IMR-90 (cell line): ENCODE measurements at regions not wholly inside any gene's neighbourhood (a gene's known extent, or its start where the extent isn't known, plus 50 kb on each side); places are given as distances from the start of the nearest gene placed in this dataset.
"Not testable (repeated sequence)": the region's sequence is repeated elsewhere in the genome, so short reads cannot be mapped to it uniquely, and the experiment has no call there.

Experiments
- ATAC-seq: fragments of 200-7000 bp; cut with Tn5 transposase; 2 replicates; pipeline ENCODE4 v1.9.1; 2020; ENCODE audit warnings: low read depth, mild to moderate bottlenecking, moderate library complexity
- BruUV-seq: library from RNA; stranded (reverse); fragments of 400-500 nt; replicated peaks from 2 replicates; lab custom pipeline; 2021; lab: Mats Ljungman, UMichigan
- CTCF ChIA-PET: fragments of 300-600 bp; formaldehyde crosslinking; extraction: SDS; loops from one replicate; lab custom pipeline; 2021; ENCODE audit warnings: antibody characterized with exemption; lab: Yijun Ruan, JAX
- POLR2A ChIA-PET: fragments of 300-600 bp; sonication (Branson Sonifier 250); formaldehyde crosslinking; loops from one replicate; lab custom pipeline; 2022; ENCODE audit warnings: antibody characterized with exemption; ENCODE audit not compliant: unreplicated experiment; lab: Charles Lee
- DNase-seq: peaks from one replicate; pipeline ENCODE4 v3.0.0; 2013
- H2AFZ ChIP-seq: replicated peaks from 2 replicates; pipeline ENCODE3; 2013; ENCODE audit warnings: low read length, mild to moderate bottlenecking; ENCODE audit not compliant: poor library complexity
- H2AK5ac ChIP-seq: 2 replicates; pipeline ENCODE4 v1.6.1; 2013; ENCODE audit warnings: low read depth, low read length, inconsistent platforms
- H2AK9ac ChIP-seq: replicated peaks from 2 replicates; pipeline ENCODE3; 2013; ENCODE audit warnings: mild to moderate bottlenecking, low read depth, low read length, moderate library complexity; ENCODE audit not compliant: poor library complexity
- H2BK120ac ChIP-seq: 2 replicates; pipeline ENCODE4 v1.6.1; 2013; ENCODE audit warnings: low read depth, low read length, inconsistent platforms
- H2BK15ac ChIP-seq: 3 replicates; pipeline ENCODE4 v1.6.1; 2013; ENCODE audit warnings: low read depth, low read length, inconsistent platforms
- H2BK20ac ChIP-seq: 2 replicates; pipeline ENCODE4 v1.6.1; 2013; ENCODE audit warnings: low read depth, mild to moderate bottlenecking, inconsistent platforms, low read length, moderate library complexity
- H2BK5ac ChIP-seq: 2 replicates; pipeline ENCODE4 v1.6.1; 2013; ENCODE audit warnings: mild to moderate bottlenecking, low read depth, low read length, inconsistent platforms; ENCODE audit not compliant: poor library complexity, severe bottlenecking
- H3K14ac ChIP-seq: replicated peaks from 2 replicates; pipeline ENCODE4 v1.6.1; 2013; ENCODE audit warnings: low read depth, low read length, inconsistent platforms
- H3K18ac ChIP-seq: 2 replicates; pipeline ENCODE4 v1.6.1; 2013; ENCODE audit warnings: low read depth, low read length, control low read depth
- H3K23ac ChIP-seq: 2 replicates; pipeline ENCODE4 v1.6.1; 2013; ENCODE audit warnings: low read depth, low read length, inconsistent platforms
- H3K27ac ChIP-seq: 2 replicates; pipeline ENCODE4 v1.5.1; 2013; ENCODE audit warnings: mild to moderate bottlenecking, control low read depth, low read length; ENCODE audit not compliant: insufficient read depth
- H3K27me3 ChIP-seq: 2 replicates; pipeline ENCODE4 v1.6.1; 2013; ENCODE audit warnings: low read length; ENCODE audit not compliant: control insufficient read depth, insufficient read depth
- H3K36me3 ChIP-seq: 2 replicates; pipeline ENCODE4 v1.6.1; 2013; ENCODE audit warnings: low read length, mixed read lengths; ENCODE audit not compliant: control insufficient read depth, insufficient read depth
- H3K4ac ChIP-seq: 2 replicates; pipeline ENCODE4 v1.6.1; 2013; ENCODE audit warnings: low read depth, low read length, inconsistent platforms
- H3K4me1 ChIP-seq: 2 replicates; pipeline ENCODE4 v1.6.1; 2013; ENCODE audit warnings: low read length, mixed read lengths; ENCODE audit not compliant: control insufficient read depth, insufficient read depth
- H3K4me2 ChIP-seq: 2 replicates; pipeline ENCODE4 v1.6.1; 2013; ENCODE audit warnings: low read depth, mild to moderate bottlenecking, control low read depth, low read length, moderate library complexity
- H3K4me3 ChIP-seq: 2 replicates; pipeline ENCODE4 v1.5.1; 2013; ENCODE audit warnings: low read depth, mild to moderate bottlenecking, control low read depth, low read length, moderate library complexity; ENCODE audit not compliant: insufficient read depth
- H3K56ac ChIP-seq: 2 replicates; pipeline ENCODE4 v1.6.1; 2013; ENCODE audit warnings: low read length, inconsistent platforms; ENCODE audit not compliant: insufficient read depth; ENCODE audit errors: extremely low read depth
- H3K79me1 ChIP-seq, 2 experiments: 2 replicates each; pipeline ENCODE4 v1.6.1; 2013; ENCODE audit warnings: low read length in 2 of 2, inconsistent platforms in 1 of 2, low read depth in 1 of 2
- H3K9ac ChIP-seq: 2 replicates; pipeline ENCODE4 v1.6.1; 2013; ENCODE audit warnings: low read depth, low read length, control low read depth
- H3K9me1 ChIP-seq: 2 replicates; pipeline ENCODE4 v1.6.1; 2013; ENCODE audit warnings: low read length, inconsistent platforms; ENCODE audit not compliant: insufficient read depth
- H3K9me3 ChIP-seq: 2 replicates; pipeline ENCODE4 v1.6.1; 2013; ENCODE audit warnings: low read length; ENCODE audit not compliant: control insufficient read depth, insufficient read depth
- H4K20me1 ChIP-seq: 2 replicates; pipeline ENCODE4 v1.6.1; 2013; ENCODE audit warnings: low read length, inconsistent platforms; ENCODE audit not compliant: insufficient read depth
- H4K5ac ChIP-seq: 2 replicates; pipeline ENCODE4 v1.6.1; 2013; ENCODE audit warnings: mild to moderate bottlenecking, low read depth, low read length, control low read depth
- H4K8ac ChIP-seq, 2 experiments: 2 replicates each; pipeline ENCODE4 v1.6.1; 2013; ENCODE audit warnings: low read depth in 2 of 2, low read length in 2 of 2, control low read depth in 1 of 2, inconsistent platforms in 1 of 2
- H4K91ac ChIP-seq: 2 replicates; pipeline ENCODE4 v1.6.1; 2013; ENCODE audit warnings: low read depth, low read length, inconsistent platforms; ENCODE audit not compliant: insufficient read depth
- BHLHE40 ChIP-seq: fragments of 150-350 bp; IDR thresholded peaks from 2 replicates; pipeline ENCODE4 v1.6.1; 2016; ENCODE audit warnings: mild to moderate bottlenecking, low read depth, low read length
- CEBPB ChIP-seq: IDR thresholded peaks from 2 replicates; pipeline ENCODE4 v1.6.1; 2012; ENCODE audit warnings: low read depth, low read length, improper control_type of control experiment
- FOS ChIP-seq: fragments of 150-350 bp; IDR thresholded peaks from 2 replicates; pipeline ENCODE4 v1.6.1; 2016; ENCODE audit warnings: low read depth, low read length
- MAFK ChIP-seq: IDR thresholded peaks from 2 replicates; pipeline ENCODE4 v1.6.1; 2012; ENCODE audit warnings: low read depth, low read length, improper control_type of control experiment
- MAZ ChIP-seq: IDR thresholded peaks from 2 replicates; pipeline ENCODE4 v1.6.1; 2012; ENCODE audit warnings: low read depth, mild to moderate bottlenecking, low read length, improper control_type of control experiment, moderate library complexity, borderline replicate concordance
- MXI1 ChIP-seq: IDR thresholded peaks from 2 replicates; pipeline ENCODE4 v1.6.1; 2012; ENCODE audit warnings: low read depth, mild to moderate bottlenecking, low read length, moderate library complexity, borderline replicate concordance
- NFE2L2 ChIP-seq: fragments of 150-350 bp; IDR thresholded peaks from 2 replicates; pipeline ENCODE4 v1.6.1; 2016; ENCODE audit warnings: low read depth, mild to moderate bottlenecking, low read length
- RAD21 ChIP-seq: IDR thresholded peaks from 2 replicates; pipeline ENCODE4 v1.6.1; 2012; ENCODE audit warnings: low read length, improper control_type of control experiment
- RCOR1 ChIP-seq: IDR thresholded peaks from 2 replicates; pipeline ENCODE4 v1.6.1; 2012; ENCODE audit warnings: mild to moderate bottlenecking, low read length, improper control_type of control experiment; ENCODE audit not compliant: insufficient replicate concordance
- RFX5 ChIP-seq: IDR thresholded peaks from 2 replicates; pipeline ENCODE4 v1.8.0; 2012; ENCODE audit warnings: low read depth, mild to moderate bottlenecking, low read length, moderate library complexity
- SMC3 ChIP-seq: fragments of 150-350 bp; IDR thresholded peaks from 2 replicates; pipeline ENCODE4 v1.6.1; 2016; ENCODE audit warnings: low read depth, mild to moderate bottlenecking, antibody characterized with exemption, low read length, moderate library complexity
- WGBS, 2 experiments: methylation state at CpG; one replicate each; pipeline versions ENCODE4 v1.1.5 to v1.1.7; 2013; ENCODE audit warnings: missing lambda C conversion rate in 2 of 2; ENCODE audit not compliant: insufficient read length in 1 of 2; ENCODE audit errors: extremely low coverage in 2 of 2; 5-methylcytosine and 5-hydroxymethylcytosine counted together
- dilution Hi-C: fragments of 300-500 bp; cut with HindIII; formaldehyde crosslinking; loops from one replicate; pipeline ENCODE4 v1.14.3; 2018; ENCODE audit warnings: low sequenced_read_pairs; ENCODE audit not compliant: unreplicated experiment
- in situ Hi-C: fragments of 300-500 bp; cut with MboI; formaldehyde crosslinking; loops from 3 replicates; pipeline ENCODE4 v1.14.3; 2019; ENCODE audit warnings: low sequenced_read_pairs, inconsistent platforms, mixed read lengths
- intact Hi-C: fragments of 100-400 bp; cut with micrococcal nuclease; formaldehyde crosslinking; loops from 2 replicates; pipeline ENCODE4 v1.10.0; 2022

DNA sequence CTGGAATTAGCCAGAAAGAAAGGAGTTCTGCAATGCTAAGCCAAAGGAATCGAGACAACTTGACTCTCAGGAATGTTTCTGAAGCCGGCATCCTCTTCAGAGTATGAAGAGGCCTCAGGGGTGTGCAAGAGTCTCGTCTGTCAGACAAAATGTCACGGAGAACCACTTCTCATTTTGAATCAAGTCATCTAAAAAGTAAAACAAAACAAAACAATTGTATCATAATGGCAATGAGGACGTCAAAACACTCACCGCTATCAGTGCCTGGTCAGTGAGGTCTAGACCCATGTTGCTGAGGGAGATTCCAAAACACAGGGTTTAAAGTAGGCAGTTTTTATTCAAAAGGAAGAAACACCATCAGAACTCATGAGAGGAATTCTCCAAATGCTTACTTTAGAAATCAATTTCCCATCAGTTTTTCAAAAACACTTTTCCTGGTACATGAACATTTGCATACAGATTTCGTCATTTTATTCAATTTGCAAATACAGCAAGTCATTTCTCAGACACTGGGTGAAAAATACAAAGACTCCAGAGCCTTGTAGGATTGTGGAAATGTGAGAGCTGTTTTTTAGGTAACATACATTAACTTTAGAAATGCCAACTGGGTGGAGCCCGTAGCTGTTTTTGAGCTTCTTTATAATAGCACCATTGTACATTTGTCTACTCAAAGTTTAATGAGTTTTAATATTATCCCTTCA, 89.5 kb upstream of the MAP3K1 start:
- Histone ChIP-seq H3K56ac (no peak overlapping the region), H3K4ac (no peak overlapping the region), H3K79me1 (no peaks in the 10 kb centered on the region), H2BK15ac (no peak overlapping the region), H3K9ac (no peak overlapping the region), H3K4me1 (no peaks in the 10 kb centered on the region), H2AK5ac (no peak overlapping the region), H3K4me2 (no peak overlapping the region), H3K14ac (no peak overlapping the region), H4K5ac (no peak overlapping the region), H4K20me1 (no peaks in the 10 kb centered on the region), H2BK120ac (no peak overlapping the region), H4K91ac (no peak overlapping the region), H2AFZ (peak overlapping the region; percentile 1), H3K27ac (no peak overlapping the region), H3K9me1 (no peaks in the 10 kb centered on the region), H2AK9ac (no peak overlapping the region), H3K27me3 (0 out of 2 replicates have a peak, but pooled peaks cover 2% of the 10 kb centered on the region), H4K8ac (no peak overlapping the region; a peak in 1 of 4 replicates), H3K4me3 (no peak overlapping the region), H2BK20ac (no peak overlapping the region), H3K18ac (no peak overlapping the region), H3K36me3 (no peaks in the 10 kb centered on the region), H3K9me3 (no peaks in the 10 kb centered on the region), H2BK5ac (no peak overlapping the region), H3K23ac (no peak overlapping the region)
- peak; percentile 36 for DNase-seq
- no TSS peak for BruUV-seq
- TF ChIP-seq MXI1: no peak
- no peak for TF ChIP-seq BHLHE40
- no peak for TF ChIP-seq FOS
- no peak for TF ChIP-seq NFE2L2
- TF ChIP-seq RFX5: no peak
- TF ChIP-seq MAFK: no peak
- TF ChIP-seq SMC3: no peak
- TF ChIP-seq CEBPB: no peak
- TF ChIP-seq MAZ: no peak
- no peak for TF ChIP-seq RAD21
- no peak for TF ChIP-seq RCOR1
- in situ Hi-C loops: no loop called here
- no CpG with 5 or more reads among the region's 8 CpGs for WGBS, 2 experiments
- intact Hi-C loops: no loop called here
- dilution Hi-C loops: no loop called here
- POLR2A ChIA-PET: no interaction called here
- no peak; the same call in 1 of the 2 replicates for ATAC-seq
- CTCF ChIA-PET: interaction anchor here (0.7 to 1.5 kb wide), 2 partner anchors 12 to 113 kb away, joined by 3 read pairs; no protein-coding TSS in a partner anchor

DNA sequence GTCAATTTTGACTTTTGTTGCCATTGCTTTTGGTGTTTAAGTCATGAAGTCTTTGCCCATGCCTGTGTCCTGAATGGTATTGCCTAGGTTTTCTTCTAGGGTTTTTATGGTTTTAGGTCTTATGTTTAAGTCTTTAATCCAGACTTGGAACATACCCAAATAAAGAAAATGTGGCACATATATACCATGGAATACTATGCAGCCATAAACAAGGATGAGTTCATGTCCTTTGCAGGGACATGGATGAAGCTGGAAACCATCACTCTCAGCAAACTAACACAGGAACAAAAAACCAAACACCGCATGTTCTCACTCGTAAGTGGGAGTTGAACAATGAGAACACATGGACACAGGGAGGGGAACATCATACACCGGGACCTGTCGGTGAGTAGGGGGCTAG, 90.5 kb upstream of the MAP3K1 start:
- H3K4me1 ChIP-seq, H2AFZ ChIP-seq, H3K56ac ChIP-seq, H3K27ac ChIP-seq, H3K18ac ChIP-seq, H4K5ac ChIP-seq, H3K14ac ChIP-seq, H3K23ac ChIP-seq, ATAC-seq, H3K4me2 ChIP-seq, CTCF ChIA-PET, H2AK9ac ChIP-seq, H3K36me3 ChIP-seq, H2BK5ac ChIP-seq, H3K4me3 ChIP-seq, intact Hi-C loops, in situ Hi-C loops, POLR2A ChIA-PET, H3K4ac ChIP-seq, BruUV-seq, dilution Hi-C loops, DNase-seq, H3K79me1 ChIP-seq, H3K27me3 ChIP-seq, H2BK20ac ChIP-seq, H2BK120ac ChIP-seq, H3K9me1 ChIP-seq, H3K9me3 ChIP-seq, H4K20me1 ChIP-seq, H3K9ac ChIP-seq, H2AK5ac ChIP-seq, H4K8ac ChIP-seq, H2BK15ac ChIP-seq, H4K91ac ChIP-seq: not testable (repeated sequence)
- WGBS, 2 experiments: no CpG with 5 or more reads among the region's 4 CpGs
